ENCODE measurements at regions not wholly inside any gene's neighbourhood (a gene's known extent, or its start where the extent isn't known, plus 50 kb on each side); places are given as distances from the start of the nearest gene placed in this dataset.
A peak's percentile ranks its signal among the peaks of the same experiment; 100 is the strongest.

DNA sequence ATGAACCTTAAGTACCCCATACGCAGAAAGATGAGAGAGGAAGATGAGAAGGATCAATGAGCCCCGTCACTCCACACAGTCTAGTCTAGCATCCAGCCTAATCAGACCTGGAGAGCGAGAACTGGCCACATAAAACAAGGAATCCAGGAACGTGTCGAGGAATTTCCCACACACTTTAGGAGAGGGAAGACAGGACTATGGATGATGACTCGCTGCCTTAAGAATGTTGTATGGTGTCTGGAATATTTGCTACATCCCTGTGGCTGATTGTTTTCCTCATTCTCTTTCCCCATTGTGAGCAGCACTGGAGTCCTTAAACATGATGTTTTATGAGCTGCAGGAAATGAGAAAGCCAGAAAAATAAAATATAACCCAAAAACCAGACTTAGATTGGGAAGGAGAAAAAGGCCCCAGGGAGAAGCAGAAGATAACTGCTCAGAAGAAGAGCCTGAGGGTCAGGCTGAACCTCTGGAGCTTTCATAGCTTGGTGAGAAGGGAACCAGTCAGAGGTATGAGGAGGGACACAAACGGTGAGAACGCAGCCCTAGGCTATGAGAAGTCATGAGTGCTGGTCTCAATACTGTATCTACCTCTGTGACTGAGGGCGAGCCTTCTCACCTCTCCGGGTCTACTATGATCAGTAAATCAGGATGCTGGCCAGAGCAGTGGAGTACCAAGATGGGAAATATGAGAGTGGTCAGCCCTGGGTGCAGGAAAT, 139.5 kb upstream of the NOCT start:
- no peak for TF ChIP-seq POLR2A (IDR thresholded peaks at IDR 0.05)
- TF ChIP-seq, protein P1, sequence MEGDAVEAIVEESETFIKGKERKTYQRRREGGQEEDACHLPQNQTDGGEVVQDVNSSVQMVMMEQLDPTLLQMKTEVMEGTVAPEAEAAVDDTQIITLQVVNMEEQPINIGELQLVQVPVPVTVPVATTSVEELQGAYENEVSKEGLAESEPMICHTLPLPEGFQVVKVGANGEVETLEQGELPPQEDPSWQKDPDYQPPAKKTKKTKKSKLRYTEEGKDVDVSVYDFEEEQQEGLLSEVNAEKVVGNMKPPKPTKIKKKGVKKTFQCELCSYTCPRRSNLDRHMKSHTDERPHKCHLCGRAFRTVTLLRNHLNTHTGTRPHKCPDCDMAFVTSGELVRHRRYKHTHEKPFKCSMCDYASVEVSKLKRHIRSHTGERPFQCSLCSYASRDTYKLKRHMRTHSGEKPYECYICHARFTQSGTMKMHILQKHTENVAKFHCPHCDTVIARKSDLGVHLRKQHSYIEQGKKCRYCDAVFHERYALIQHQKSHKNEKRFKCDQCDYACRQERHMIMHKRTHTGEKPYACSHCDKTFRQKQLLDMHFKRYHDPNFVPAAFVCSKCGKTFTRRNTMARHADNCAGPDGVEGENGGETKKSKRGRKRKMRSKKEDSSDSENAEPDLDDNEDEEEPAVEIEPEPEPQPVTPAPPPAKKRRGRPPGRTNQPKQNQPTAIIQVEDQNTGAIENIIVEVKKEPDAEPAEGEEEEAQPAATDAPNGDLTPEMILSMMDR (IDR thresholded peaks at IDR 0.05), result no peak
- no peaks in the 10 kb centered on the region for H3K36me3 ChIP-seq
- no peaks in the 10 kb centered on the region for H3K4me1 ChIP-seq (ENCODE audit: insufficient read depth)
- intact Hi-C loops (cut with DNase I), result no loop called here
- WGBS, 3 donors, result 51 to 57% (median 55%) methylated on average over 10 of the region's 10 CpGs
- no peak overlapping the region for H3K27ac ChIP-seq
- no peak overlapping the region for H3K4me3 ChIP-seq
- H3K27me3 ChIP-seq, result no peaks in the 10 kb centered on the region
- DNase-seq, result no peak
- H3K9me3 ChIP-seq, result no peaks in the 10 kb centered on the region

DNA sequence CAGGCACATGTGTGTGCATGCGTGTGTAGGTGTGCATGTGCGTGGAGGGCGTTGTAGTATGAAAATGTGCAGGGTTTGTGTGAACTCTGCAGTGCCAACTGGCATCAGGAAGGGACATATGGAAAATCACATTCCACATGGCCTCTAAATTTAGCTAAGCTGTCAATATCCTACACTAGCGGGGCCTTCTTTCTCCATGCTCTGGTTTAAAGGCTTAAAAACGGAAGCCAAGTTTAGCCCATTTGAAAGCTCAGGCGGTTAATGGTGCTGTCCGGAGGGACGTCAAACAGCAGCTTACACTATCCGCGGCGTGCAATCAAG, 144.1 kb upstream of the NOCT start:
- no peak for DNase-seq
- Histone ChIP-seq H3K4me3 (no peak overlapping the region), H3K36me3 (no peaks in the 10 kb centered on the region), H3K4me1 (ENCODE audit: insufficient read depth) (no peaks in the 10 kb centered on the region), H3K9me3 (no peaks in the 10 kb centered on the region), H3K27me3 (no peaks in the 10 kb centered on the region), H3K27ac (no peak overlapping the region)
- intact Hi-C loops (cut with DNase I), result no loop called here
- TF ChIP-seq, protein P1 (IDR thresholded peaks at IDR 0.05), result no peak
- WGBS, 3 donors, result 75 to 81% (median 78%) methylated on average over 11 of the region's 11 CpGs

DNA sequence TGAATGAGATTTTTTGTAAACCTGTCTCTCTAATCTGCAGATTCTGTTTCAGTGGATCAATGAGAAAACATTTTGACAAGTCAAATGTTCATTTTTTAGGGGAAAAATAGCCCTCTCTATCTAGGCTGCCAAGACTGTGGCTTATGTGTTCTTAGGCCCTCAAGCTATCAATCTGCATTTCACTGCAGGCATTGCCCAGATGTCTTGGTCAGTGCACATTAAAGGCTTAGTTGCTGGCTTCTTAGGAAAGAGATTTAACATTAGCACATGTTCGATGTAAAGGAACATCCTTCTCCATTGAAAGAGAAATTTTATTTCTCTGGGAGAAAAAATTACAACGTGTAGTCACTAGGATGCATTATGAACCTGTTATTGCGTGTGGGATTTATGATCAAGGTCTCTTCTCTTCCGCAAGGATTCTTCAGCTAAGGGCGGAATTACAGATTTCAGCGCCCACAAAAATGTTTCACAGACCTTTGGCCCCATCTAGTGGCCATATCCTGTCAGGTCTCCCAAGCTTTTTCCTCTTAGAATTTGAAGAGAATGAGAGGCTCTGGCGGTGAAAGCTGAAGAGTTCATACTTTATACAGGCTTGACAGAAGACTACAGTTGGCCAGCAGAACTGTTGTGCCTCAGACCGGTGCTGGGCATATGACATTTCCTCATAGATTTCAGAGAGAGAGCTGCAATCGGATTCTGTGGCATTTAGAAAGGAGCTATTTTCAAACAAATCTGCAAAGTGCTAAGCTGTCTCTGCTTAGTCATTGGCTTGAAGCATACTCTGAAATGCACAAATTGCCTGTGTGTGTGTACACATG, 144.6 kb upstream of the NOCT start:
- TF ChIP-seq EP300 (IDR thresholded peaks at IDR 0.05) (no peak), POLR2A (IDR thresholded peaks at IDR 0.05) (no peak)
- TF ChIP-seq, protein P1 (IDR thresholded peaks at IDR 0.05), result peak; percentile 50 to 76 (median 54)
- intact Hi-C loops (cut with DNase I), result no loop called here
- Histone ChIP-seq H3K36me3 (no peaks in the 10 kb centered on the region), H3K4me3 (no peak overlapping the region), H3K4me1 (ENCODE audit: insufficient read depth) (no peaks in the 10 kb centered on the region), H3K27me3 (no peaks in the 10 kb centered on the region), H3K9me3 (no peaks in the 10 kb centered on the region), H3K27ac (no peak overlapping the region)
- 3 to 5% (median 4%) methylated on average over 9 of the region's 9 CpGs for WGBS, 3 donors
- DNase-seq, result peak; percentile 29 to 67 (median 52)

DNA sequence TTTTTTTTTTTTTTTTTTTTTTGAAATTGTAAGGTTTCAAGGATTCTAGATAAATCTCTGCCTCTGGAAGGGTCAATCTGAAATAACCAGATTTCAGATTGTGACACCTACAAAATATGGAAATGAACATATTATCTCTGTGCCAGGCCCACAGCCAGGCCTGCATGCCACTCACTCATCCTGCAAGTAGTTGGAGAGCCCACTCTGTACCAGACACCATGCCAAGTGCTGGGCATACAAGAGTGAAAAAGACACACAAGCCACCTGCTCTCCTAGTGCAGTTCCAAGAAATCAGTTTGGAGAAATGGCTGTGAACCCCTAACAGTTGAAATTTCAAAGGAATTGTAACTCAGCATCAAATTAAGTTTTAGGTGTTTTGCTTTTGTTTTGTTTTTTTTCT, 145.9 kb upstream of the NOCT start:
- Histone ChIP-seq H3K36me3 (no peaks in the 10 kb centered on the region), H3K27me3 (no peaks in the 10 kb centered on the region), H3K27ac (no peak overlapping the region), H3K4me3 (no peak overlapping the region), H3K9me3 (no peaks in the 10 kb centered on the region), H3K4me1 (ENCODE audit: insufficient read depth) (no peaks in the 10 kb centered on the region)
- DNase-seq, result no peak
- intact Hi-C loops (cut with DNase I), result no loop called here
- TF ChIP-seq, protein P1 (IDR thresholded peaks at IDR 0.05), result no peak
